ENCODE measurements at regions not wholly inside any gene's neighbourhood (a gene's known extent, or its start where the extent isn't known, plus 50 kb on each side); places are given as distances from the start of the nearest gene placed in this dataset.

DNA sequence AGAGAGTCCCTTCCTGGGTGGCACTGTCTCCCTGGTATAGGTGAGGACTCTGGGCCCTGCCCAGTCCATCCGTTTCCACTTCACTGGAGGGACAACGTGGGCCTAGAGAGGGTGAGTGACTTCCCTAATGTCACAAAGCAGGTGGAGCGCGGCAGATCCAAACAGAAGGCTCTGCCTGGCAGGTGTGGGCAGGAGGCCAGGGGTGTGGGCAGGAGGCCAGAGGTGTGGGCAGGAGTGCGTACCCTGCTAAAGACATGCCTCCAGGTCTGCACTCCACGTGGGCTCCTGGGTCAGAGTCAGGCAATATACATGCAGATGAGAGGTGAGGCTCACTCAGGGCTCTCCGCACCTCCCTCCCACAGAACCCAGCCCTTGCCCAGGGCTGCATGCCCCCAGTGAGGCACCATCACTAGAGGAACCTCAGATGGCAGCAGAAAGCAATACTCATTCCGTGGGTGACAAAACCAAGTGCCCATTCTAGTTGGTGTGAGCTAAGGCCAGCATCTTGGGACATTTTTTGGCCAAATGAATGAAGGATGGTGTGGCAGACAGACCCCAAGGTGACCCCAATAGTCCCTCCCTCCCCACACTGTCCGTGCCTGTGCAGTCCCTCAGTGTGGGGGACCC is 271.6 kb upstream of the RTL1 start:
- Histone ChIP-seq H3K27me3 (ENCODE audit: control insufficient read depth in 1 of 2, insufficient read depth in 2 of 2, low read length in 2 of 2) (no peaks in the 10 kb centered on the region), H3K9ac (ENCODE audit: low read length in 2 of 2) (no peak overlapping the region), H3K4me3 (ENCODE audit: low read length in 2 of 2) (no peak overlapping the region), H3K36me3 (ENCODE audit: control insufficient read depth in 2 of 2, insufficient read depth in 2 of 2, low read length in 2 of 2) (no peaks in the 10 kb centered on the region), H3K27ac (ENCODE audit: low read length) (no peak overlapping the region), H3K9me3 (ENCODE audit: control insufficient read depth in 2 of 2, low read length in 2 of 2) (peaks cover 6 to 12% of the 10 kb centered on the region in 2 donors), H3K4me1 (ENCODE audit: control insufficient read depth, insufficient read depth, low read length) (no peaks in the 10 kb centered on the region)

DNA sequence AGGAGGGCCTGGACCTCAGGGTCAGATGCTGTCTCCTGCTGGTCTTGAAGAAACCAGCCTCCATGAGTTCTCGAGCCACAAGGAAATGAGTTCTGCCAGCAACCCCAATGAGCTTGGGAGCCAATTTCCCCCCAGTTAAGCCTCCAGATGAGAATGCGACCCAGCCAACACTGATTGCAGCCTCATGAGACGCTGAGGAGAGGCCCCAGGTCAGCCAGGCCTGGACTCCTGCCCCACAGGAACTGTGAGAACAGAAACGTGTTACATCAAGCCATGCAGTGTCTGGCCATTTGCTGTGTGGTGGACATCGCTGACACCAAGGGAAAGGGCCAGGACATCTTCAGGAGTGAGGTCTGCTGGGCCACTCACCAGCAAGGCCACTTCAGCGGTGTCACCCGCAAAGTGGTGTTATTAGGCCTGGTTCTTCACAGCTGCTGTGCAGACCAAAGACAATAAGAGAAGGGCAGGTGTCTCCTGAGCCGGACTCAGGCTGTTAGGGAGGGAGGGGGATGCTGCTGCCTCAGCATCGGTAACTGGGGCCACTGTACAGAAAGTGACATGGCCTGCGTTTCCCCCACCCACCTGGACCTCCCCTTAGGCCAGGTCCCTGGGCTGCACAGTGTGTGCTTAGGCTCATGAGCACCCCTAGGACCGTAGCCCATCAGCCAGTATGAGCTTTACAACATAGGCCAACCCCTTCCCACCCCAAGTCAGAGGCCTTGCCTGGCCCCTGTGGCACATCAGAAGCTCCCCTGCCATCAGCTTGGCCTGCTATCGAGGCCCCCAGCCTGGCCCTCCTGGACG is 272.4 kb upstream of the RTL1 start:
- no peaks in the 10 kb centered on the region for H3K27me3 ChIP-seq (ENCODE audit: control insufficient read depth in 1 of 2, insufficient read depth in 2 of 2, low read length in 2 of 2)
- no peaks in the 10 kb centered on the region for H3K36me3 ChIP-seq (ENCODE audit: control insufficient read depth in 2 of 2, insufficient read depth in 2 of 2, low read length in 2 of 2)
- no peaks in the 10 kb centered on the region for H3K4me1 ChIP-seq (ENCODE audit: control insufficient read depth, insufficient read depth, low read length)
- H3K4me3 ChIP-seq (ENCODE audit: low read length in 2 of 2): no peak overlapping the region
- no peak overlapping the region for H3K27ac ChIP-seq (ENCODE audit: low read length)
- no peak overlapping the region for H3K9ac ChIP-seq (ENCODE audit: low read length in 2 of 2)
- H3K9me3 ChIP-seq (ENCODE audit: control insufficient read depth in 2 of 2, low read length in 2 of 2): peaks cover 6 to 20% of the 10 kb centered on the region in 2 donors

DNA sequence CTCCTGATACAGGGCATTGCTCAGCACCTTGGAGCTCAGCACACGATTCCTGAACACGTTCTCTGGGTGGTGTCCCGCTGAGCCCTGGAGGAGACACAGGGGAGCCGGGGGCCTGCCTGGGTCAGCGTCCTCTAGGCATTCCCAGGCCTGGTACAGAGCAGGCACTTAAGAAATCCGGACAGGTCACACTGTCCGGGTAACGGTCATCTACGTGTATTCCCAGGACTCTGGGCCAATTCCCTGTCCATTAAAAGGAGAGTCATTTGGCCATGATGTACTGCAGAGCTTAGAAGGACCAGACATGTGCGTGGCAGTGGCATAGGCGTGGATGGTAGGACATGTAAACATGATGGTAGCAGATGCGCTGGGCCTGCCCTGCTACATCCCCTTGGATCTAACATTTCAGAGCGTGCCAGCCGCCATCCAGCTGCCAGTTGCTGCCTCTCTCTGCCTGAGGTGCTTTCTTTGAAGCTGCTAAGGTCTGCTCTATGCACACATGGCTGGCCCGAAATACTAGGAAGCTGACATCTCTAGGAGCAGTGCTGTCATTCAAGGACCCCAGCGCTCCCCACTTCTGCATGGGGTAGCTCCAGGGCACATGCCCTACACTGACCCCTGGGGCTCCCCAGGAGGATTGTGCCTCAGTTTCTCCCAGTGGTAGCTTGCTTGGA is 273.1 kb upstream of the RTL1 start:
- no peaks in the 10 kb centered on the region for H3K27me3 ChIP-seq (ENCODE audit: control insufficient read depth in 1 of 2, insufficient read depth in 2 of 2, low read length in 2 of 2)
- H3K4me3 ChIP-seq (ENCODE audit: low read length in 2 of 2): no peak overlapping the region
- H3K9me3 ChIP-seq (ENCODE audit: control insufficient read depth in 2 of 2, low read length in 2 of 2): peaks cover 6 to 20% of the 10 kb centered on the region in 2 donors
- H3K27ac ChIP-seq (ENCODE audit: low read length): no peak overlapping the region
- no peaks in the 10 kb centered on the region for H3K36me3 ChIP-seq (ENCODE audit: control insufficient read depth in 2 of 2, insufficient read depth in 2 of 2, low read length in 2 of 2)
- no peak overlapping the region for H3K9ac ChIP-seq (ENCODE audit: low read length in 2 of 2)
- H3K4me1 ChIP-seq (ENCODE audit: control insufficient read depth, insufficient read depth, low read length): no peaks in the 10 kb centered on the region

DNA sequence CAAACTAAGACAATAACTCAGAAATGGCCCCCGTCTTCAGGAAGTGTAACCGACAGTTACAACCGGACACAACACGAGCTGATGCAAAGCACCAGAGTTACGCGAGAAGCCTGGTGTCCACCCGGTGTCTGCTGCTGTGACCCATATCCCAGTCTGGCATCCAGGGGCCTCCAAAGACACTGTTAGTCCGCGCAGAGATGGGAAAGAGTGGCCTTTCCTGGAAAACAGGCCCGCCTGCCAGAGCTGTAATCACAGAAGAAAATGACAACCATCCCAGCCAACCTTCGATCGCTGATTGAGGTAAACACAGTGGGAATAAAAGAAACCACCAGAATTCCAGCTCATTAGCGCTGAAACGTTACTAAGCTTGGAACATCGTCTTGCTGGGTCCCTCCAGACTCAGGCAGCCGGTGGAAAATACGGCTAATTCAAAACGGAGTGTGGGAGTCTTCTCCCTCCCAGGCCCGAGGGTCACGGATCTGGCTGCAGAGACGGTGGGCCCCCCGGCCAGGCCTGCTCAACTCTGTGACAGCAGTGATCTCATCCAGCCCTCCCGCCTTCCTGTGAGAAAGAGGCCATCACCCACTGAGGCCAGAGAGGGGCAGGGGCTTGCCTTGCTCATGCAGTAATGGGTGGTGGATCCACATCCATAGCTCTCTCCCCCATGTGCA is 273.9 kb upstream of the RTL1 start:
- H3K27ac ChIP-seq (ENCODE audit: low read length): no peak overlapping the region
- no peaks in the 10 kb centered on the region for H3K27me3 ChIP-seq (ENCODE audit: control insufficient read depth in 1 of 2, insufficient read depth in 2 of 2, low read length in 2 of 2)
- no peaks in the 10 kb centered on the region for H3K4me1 ChIP-seq (ENCODE audit: control insufficient read depth, insufficient read depth, low read length)
- H3K9ac ChIP-seq (ENCODE audit: low read length in 2 of 2): no peak overlapping the region
- peaks cover 6 to 25% of the 10 kb centered on the region in 2 donors for H3K9me3 ChIP-seq (ENCODE audit: control insufficient read depth in 2 of 2, low read length in 2 of 2)
- H3K36me3 ChIP-seq (ENCODE audit: control insufficient read depth in 2 of 2, insufficient read depth in 2 of 2, low read length in 2 of 2): no peaks in the 10 kb centered on the region
- no peak overlapping the region for H3K4me3 ChIP-seq (ENCODE audit: low read length in 2 of 2)

DNA sequence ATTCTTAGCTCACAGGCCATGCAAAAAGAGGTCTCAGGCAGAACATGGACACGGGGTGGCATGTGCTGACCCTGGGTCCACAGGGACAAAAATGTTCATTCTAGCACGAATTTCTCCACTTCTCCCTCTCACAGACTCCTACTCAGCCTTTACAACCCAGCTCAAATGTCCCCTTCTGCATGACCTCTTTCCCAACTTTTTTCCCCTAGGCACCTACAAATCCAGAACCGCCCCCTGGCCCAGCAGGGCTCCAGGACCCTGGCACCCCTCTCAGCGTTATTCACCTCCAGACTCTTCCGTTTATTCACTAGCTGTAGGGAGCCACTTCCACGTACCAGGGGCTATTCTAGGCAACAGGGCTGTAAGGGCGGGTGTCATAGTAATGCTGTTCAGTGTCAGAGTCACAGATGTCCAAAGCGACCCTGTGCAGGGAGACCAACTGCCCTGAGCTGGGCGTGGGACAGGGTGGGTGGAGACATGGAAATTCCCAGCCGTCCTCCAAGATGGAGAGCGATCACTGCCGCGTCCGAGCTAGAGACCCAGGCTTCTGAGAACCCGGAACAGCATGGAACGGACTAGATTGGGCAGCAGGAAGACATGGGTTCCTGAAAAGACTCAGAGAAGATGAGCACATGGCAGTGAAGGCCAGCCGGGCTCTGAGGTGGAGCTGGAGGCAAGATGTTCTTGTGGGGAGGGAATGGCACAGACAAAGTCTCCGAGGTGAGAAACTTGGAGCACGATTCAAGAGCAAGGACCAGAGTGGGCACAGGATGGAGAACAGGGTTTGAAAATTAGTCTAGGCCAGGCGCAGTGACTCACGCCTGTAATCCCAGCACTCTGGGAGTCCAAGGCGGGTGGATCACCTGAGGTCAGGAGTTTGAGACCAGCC is 274.9 kb upstream of the RTL1 start:
- Histone ChIP-seq H3K4me3 (ENCODE audit: low read length in 2 of 2) (no peak overlapping the region), H3K4me1 (ENCODE audit: control insufficient read depth, insufficient read depth, low read length) (no peaks in the 10 kb centered on the region), H3K36me3 (ENCODE audit: control insufficient read depth in 2 of 2, insufficient read depth in 2 of 2, low read length in 2 of 2) (no peaks in the 10 kb centered on the region), H3K9ac (ENCODE audit: low read length in 2 of 2) (no peak overlapping the region), H3K27ac (ENCODE audit: low read length) (no peak overlapping the region), H3K27me3 (ENCODE audit: control insufficient read depth in 1 of 2, insufficient read depth in 2 of 2, low read length in 2 of 2) (no peaks in the 10 kb centered on the region), H3K9me3 (ENCODE audit: control insufficient read depth in 2 of 2, low read length in 2 of 2) (peaks cover 0 to 23% of the 10 kb centered on the region in 2 donors)

DNA sequence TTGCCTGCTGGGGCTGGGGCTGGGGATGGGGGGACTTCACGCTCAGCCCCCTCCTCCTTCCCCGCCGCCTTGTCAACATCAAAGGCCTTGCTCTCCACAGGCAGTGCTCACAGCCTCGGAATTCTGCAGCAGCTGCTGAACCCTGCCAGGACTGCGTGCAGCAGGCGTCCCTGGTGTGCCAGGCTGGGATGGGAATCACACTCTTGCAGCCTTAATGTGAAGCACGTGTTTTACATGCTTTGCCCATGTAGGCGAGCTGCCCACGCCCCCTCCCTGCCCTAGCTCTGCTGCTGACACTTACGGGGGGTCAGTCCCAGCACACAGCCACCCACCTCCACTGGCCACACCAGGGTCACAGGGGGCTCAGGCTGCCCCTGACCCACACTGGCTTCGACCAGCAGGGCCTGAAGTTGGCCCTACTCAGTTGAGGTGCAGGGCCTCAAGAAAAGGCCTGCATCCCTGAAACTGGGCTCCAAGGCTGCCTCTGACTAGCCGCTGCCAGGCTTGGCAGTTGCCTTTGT is 276.2 kb upstream of the RTL1 start:
- Histone ChIP-seq H3K27ac (ENCODE audit: low read length) (no peak overlapping the region), H3K4me1 (ENCODE audit: control insufficient read depth, insufficient read depth, low read length) (no peaks in the 10 kb centered on the region), H3K36me3 (ENCODE audit: control insufficient read depth in 2 of 2, insufficient read depth in 2 of 2, low read length in 2 of 2) (no peaks in the 10 kb centered on the region), H3K9me3 (ENCODE audit: control insufficient read depth in 2 of 2, low read length in 2 of 2) (peaks cover 0 to 21% of the 10 kb centered on the region in 2 donors), H3K9ac (ENCODE audit: low read length in 2 of 2) (no peak overlapping the region), H3K27me3 (ENCODE audit: control insufficient read depth in 1 of 2, insufficient read depth in 2 of 2, low read length in 2 of 2) (no peaks in the 10 kb centered on the region), H3K4me3 (ENCODE audit: low read length in 2 of 2) (no peak overlapping the region)

DNA sequence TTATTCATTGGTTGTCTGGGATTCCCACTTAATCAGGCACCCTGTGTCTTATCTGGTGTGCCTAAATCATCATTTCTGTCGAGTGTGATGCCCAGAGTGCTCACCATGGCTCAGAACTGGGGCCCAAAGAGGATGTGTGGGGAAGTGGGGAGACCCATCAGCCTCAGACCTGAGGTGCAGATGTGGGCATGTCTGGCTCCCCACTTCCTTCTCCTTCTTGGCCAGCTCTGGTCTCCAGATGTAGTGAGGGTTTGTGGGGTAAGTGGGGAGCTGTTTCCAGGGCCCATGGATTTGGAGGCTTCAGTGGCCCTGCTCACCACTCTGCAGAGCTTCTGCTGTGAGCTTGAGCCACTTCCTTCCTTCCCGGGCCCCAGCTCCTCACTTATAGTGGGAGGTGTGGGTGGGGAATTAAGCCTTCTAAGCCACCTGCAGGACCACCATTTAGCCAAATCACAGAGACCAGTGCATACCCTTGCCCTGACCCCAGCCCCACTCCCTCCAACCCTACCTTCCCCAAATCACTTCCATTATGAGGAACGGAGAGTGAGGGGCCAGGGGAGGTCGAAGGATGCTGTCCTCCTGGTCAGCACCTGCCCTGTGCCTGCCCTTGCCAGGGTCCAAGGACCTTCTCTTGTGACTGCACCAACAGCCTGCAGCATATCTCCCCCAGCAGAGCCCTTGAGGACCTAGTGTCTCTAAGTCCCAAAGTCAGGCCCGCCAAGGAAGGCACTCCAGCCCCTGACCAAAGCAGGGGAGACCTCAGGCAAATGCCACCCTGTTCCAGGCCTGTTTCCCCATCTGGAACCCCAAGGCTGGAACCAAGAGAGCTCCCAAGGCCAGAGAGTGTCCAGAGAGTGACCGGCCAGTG is 278.2 kb upstream of the RTL1 start:
- H3K27ac ChIP-seq (ENCODE audit: low read length): no peak overlapping the region
- no peaks in the 10 kb centered on the region for H3K36me3 ChIP-seq (ENCODE audit: control insufficient read depth in 2 of 2, insufficient read depth in 2 of 2, low read length in 2 of 2)
- no peaks in the 10 kb centered on the region for H3K4me1 ChIP-seq (ENCODE audit: control insufficient read depth, insufficient read depth, low read length)
- H3K27me3 ChIP-seq (ENCODE audit: control insufficient read depth in 1 of 2, insufficient read depth in 2 of 2, low read length in 2 of 2): no peaks in the 10 kb centered on the region
- peaks cover 0 to 18% of the 10 kb centered on the region in 2 donors for H3K9me3 ChIP-seq (ENCODE audit: control insufficient read depth in 2 of 2, low read length in 2 of 2)
- H3K4me3 ChIP-seq (ENCODE audit: low read length in 2 of 2): no peak overlapping the region
- no peak overlapping the region for H3K9ac ChIP-seq (ENCODE audit: low read length in 2 of 2)

DNA sequence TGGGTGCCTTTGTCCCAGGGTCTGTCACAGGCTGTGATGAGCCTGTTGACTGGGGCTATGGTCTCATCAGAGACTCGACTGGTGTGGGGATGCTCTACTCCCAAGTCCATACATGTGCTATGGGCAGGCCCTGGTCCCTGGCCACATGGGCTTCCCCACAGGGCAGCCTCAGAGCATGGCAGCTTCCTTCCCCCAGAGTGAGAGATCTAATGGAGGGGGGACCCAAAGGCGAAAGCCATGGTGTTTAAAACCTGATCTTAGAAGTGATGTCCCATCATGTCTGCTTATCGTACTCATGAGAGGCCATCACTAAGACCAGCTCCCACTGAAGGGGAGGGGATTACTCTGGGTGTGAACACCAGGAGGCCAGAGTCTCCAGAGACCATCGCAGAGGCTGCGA is 279.0 kb upstream of the RTL1 start:
- Histone ChIP-seq H3K4me3 (ENCODE audit: low read length in 2 of 2) (no peak overlapping the region), H3K9ac (ENCODE audit: low read length in 2 of 2) (no peak overlapping the region), H3K27ac (ENCODE audit: low read length) (no peak overlapping the region), H3K4me1 (ENCODE audit: control insufficient read depth, insufficient read depth, low read length) (no peaks in the 10 kb centered on the region), H3K9me3 (ENCODE audit: control insufficient read depth in 2 of 2, low read length in 2 of 2) (peaks cover 0 to 18% of the 10 kb centered on the region in 2 donors), H3K27me3 (ENCODE audit: control insufficient read depth in 1 of 2, insufficient read depth in 2 of 2, low read length in 2 of 2) (no peaks in the 10 kb centered on the region), H3K36me3 (ENCODE audit: control insufficient read depth in 2 of 2, insufficient read depth in 2 of 2, low read length in 2 of 2) (no peaks in the 10 kb centered on the region)

DNA sequence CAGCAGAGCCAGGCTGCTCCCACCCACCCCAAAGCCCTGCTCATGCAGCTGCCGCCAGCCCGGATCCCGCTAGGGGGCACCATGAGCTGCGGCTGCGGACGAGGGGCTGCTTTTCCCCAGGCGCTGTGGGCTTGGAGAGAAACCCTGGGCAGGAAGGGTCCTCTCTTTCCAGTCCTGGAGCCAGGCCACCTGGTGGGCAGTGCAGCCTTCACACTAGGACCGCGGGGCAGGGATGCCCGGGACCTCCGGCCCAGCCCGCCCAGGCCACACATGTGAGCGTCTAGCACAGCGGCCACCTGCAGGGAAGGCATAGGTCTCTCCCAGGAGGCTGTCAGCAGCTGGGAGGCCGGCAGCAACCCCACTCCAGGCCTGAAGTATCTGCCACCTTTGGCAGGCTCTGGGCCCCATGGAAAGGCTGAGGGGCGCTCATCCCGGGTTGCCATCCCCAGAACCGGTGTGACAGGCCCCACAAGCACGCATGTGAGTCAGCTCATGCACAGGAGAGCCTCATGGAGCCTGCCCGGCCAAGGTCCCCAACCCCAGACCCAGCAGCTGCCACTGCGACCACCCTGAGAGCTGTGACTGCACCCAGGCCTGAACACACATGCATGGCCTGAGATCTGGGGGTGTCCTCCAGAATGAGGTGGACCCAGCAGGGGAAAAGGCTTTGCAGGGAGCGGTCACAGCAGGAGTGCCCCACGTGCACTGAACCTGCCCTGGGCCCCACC is 280.0 kb upstream of the RTL1 start:
- no peak overlapping the region for H3K27ac ChIP-seq (ENCODE audit: low read length)
- peaks cover 0 to 18% of the 10 kb centered on the region in 2 donors for H3K9me3 ChIP-seq (ENCODE audit: control insufficient read depth in 2 of 2, low read length in 2 of 2)
- H3K36me3 ChIP-seq (ENCODE audit: control insufficient read depth in 2 of 2, insufficient read depth in 2 of 2, low read length in 2 of 2): no peaks in the 10 kb centered on the region
- H3K4me3 ChIP-seq (ENCODE audit: low read length in 2 of 2): no peak overlapping the region
- H3K4me1 ChIP-seq (ENCODE audit: control insufficient read depth, insufficient read depth, low read length): no peaks in the 10 kb centered on the region
- no peak overlapping the region for H3K9ac ChIP-seq (ENCODE audit: low read length in 2 of 2)
- H3K27me3 ChIP-seq (ENCODE audit: control insufficient read depth in 1 of 2, insufficient read depth in 2 of 2, low read length in 2 of 2): no peaks in the 10 kb centered on the region

Measured in stomach smooth muscle (tissue), 2 donors.